Keratinocyte (primary cell): ENCODE measurements at regions not wholly inside any gene's neighbourhood (a gene's known extent, or its start where the extent isn't known, plus 50 kb on each side); places are given as distances from the start of the nearest gene placed in this dataset.

Experiments
- DNase-seq: peaks from one replicate; pipeline ENCODE4 v3.0.0-alpha.2; 2011; ENCODE audit warnings: low read depth, missing footprints, low spot score
- FAIRE-seq: peaks from 2 replicates; lab custom pipeline; 2011; peaks lifted over from hg19 to GRCh38; lab: Jason Lieb, UNC
- H2AFZ ChIP-seq: 2 replicates; pipeline ENCODE4 v1.6.0; 2012; ENCODE audit warnings: low read length, control low read depth, inconsistent platforms; ENCODE audit not compliant: control insufficient read depth
- H3K27ac ChIP-seq: 2 replicates; pipeline ENCODE4 v1.5.1; 2011; ENCODE audit warnings: low read length; ENCODE audit not compliant: control insufficient read depth, insufficient read depth
- H3K27me3 ChIP-seq: 3 replicates; pipeline ENCODE4 v1.6.0; 2011; ENCODE audit warnings: low read length; ENCODE audit not compliant: control insufficient read depth, insufficient read depth; ENCODE audit errors: extremely low read depth
- H3K36me3 ChIP-seq, 2 experiments: 2 replicates in 1 of 2; 3 replicates in 1 of 2; pipeline ENCODE4 v1.5.1; 2011; ENCODE audit warnings: low read length in 2 of 2, mild to moderate bottlenecking in 1 of 2; ENCODE audit not compliant: control insufficient read depth in 2 of 2, insufficient read depth in 2 of 2; ENCODE audit errors: extremely low read depth in 1 of 2
- H3K4me1 ChIP-seq: 3 replicates; pipeline ENCODE4 v1.5.1; 2011; ENCODE audit warnings: low read length; ENCODE audit not compliant: control insufficient read depth, insufficient read depth; ENCODE audit errors: extremely low read depth
- H3K4me2 ChIP-seq: 3 replicates; pipeline ENCODE4 v1.6.0; 2011; ENCODE audit warnings: low read depth, low read length; ENCODE audit not compliant: control insufficient read depth, insufficient read depth; ENCODE audit errors: extremely low read depth
- H3K4me3 ChIP-seq, 3 experiments: fragments of 200-600 bp in 1 of 3; sonication (generic) in 1 of 3; 2 replicates in 2 of 3; 3 replicates in 1 of 3; pipeline ENCODE4 v1.5.1; 2011 to 2016; ENCODE audit warnings: low read length in 3 of 3, mild to moderate bottlenecking in 3 of 3, control low read depth in 2 of 3, inconsistent platforms in 1 of 3, low read depth in 1 of 3, mixed read lengths in 1 of 3, mixed run types in 1 of 3, moderate library complexity in 1 of 3; ENCODE audit not compliant: control insufficient read depth in 2 of 3, insufficient read depth in 2 of 3; ENCODE audit errors: extremely low read depth in 1 of 3
- H3K79me2 ChIP-seq: 2 replicates; pipeline ENCODE4 v1.6.0; 2012; ENCODE audit warnings: low read length; ENCODE audit not compliant: control insufficient read depth, insufficient read depth
- H3K9ac ChIP-seq: 3 replicates; pipeline ENCODE4 v1.6.0; 2011; ENCODE audit warnings: low read length; ENCODE audit not compliant: control insufficient read depth, insufficient read depth; ENCODE audit errors: extremely low read depth
- H3K9me1 ChIP-seq: 3 replicates; pipeline ENCODE4 v1.6.0; 2011; ENCODE audit warnings: low read length; ENCODE audit not compliant: control insufficient read depth, insufficient read depth; ENCODE audit errors: extremely low read depth
- H3K9me3 ChIP-seq: 2 replicates; pipeline ENCODE4 v1.5.1; 2012; ENCODE audit warnings: low read depth, low read length; ENCODE audit not compliant: control insufficient read depth
- H4K20me1 ChIP-seq: 3 replicates; pipeline ENCODE4 v1.6.0; 2011; ENCODE audit warnings: low read length; ENCODE audit not compliant: control insufficient read depth, insufficient read depth; ENCODE audit errors: extremely low read depth
- EZH2 ChIP-seq: IDR thresholded peaks from one replicate; pipeline ENCODE4 v1.6.1; 2012; ENCODE audit warnings: inconsistent platforms, mild to moderate bottlenecking, low read length, moderate library complexity
- dilution Hi-C: fragments of 300-500 bp; cut with MboI; formaldehyde crosslinking; loops from one replicate; pipeline ENCODE4 v1.7.0; 2020; ENCODE audit warnings: low sequenced_read_pairs; ENCODE audit not compliant: extremely low pct_ligation_motif_present
- TF ChIP-seq, protein P1 (sequence below), 3 experiments: IDR thresholded peaks in 1 of 3; conservative IDR thresholded peaks in 1 of 3; optimal IDR thresholded peaks in 1 of 3; 2 replicates in 2 of 3; 3 replicates in 1 of 3; pipeline versions ENCODE3 to v1.5.1; 2011; ENCODE audit warnings: low read length in 3 of 3, mild to moderate bottlenecking in 3 of 3, moderate library complexity in 2 of 3, control low read depth in 1 of 3, inconsistent platforms in 1 of 3; ENCODE audit not compliant: insufficient read depth in 2 of 3; ENCODE audit errors: extremely low read depth in 1 of 3

DNA sequence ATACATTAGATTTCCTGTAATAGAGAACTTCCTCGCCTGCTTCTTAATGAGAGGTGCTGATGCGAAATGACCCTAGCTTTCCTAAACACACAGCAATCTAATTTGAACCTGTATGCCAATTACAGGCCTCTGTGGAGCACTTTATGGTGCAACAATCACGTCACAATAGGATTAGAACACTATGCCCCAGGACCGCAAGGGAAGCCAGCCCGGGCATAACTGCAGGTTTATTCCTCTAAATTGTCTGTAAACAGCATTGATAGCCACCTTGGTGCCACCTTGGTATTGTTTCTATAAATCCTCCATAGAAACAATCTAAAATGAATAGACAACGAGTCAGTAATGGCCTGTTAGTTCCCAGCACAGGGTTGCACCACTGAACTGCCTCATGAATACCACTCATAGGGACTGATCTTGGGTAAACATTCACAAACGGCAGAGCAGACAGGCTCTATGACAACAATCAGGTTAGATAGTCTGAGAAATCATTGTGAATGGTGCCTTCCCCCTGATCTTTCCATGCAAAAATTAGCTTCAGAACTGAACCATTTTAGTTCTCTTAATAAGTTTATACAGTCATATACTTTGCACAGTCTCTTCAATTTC, 182.5 kb upstream of the OBI1 start:
- Histone ChIP-seq H3K4me3 (no peak overlapping the region), H3K9me1 (no peaks in the 10 kb centered on the region), H3K27me3 (no peaks in the 10 kb centered on the region), H3K79me2 (no peaks in the 10 kb centered on the region), H4K20me1 (no peaks in the 10 kb centered on the region), H3K36me3 (no peaks in the 10 kb centered on the region), H3K4me1 (no peaks in the 10 kb centered on the region), H3K4me2 (no peak overlapping the region), H3K9me3 (no peaks in the 10 kb centered on the region), H3K27ac (no peak overlapping the region), H2AFZ (no peak overlapping the region), H3K9ac (no peak overlapping the region)
- no peak for FAIRE-seq
- dilution Hi-C loops, result no loop called here
- DNase-seq, result no peak
- TF ChIP-seq EZH2, result no peak

- Histone ChIP-seq H3K9ac (no peak overlapping the region), H3K4me1 (no peaks in the 10 kb centered on the region), H3K36me3 (no peaks in the 10 kb centered on the region), H2AFZ (no peak overlapping the region), H4K20me1 (no peaks in the 10 kb centered on the region), H3K79me2 (no peaks in the 10 kb centered on the region), H3K9me1 (no peaks in the 10 kb centered on the region), H3K27me3 (no peaks in the 10 kb centered on the region), H3K4me2 (no peak overlapping the region), H3K4me3 (no peak overlapping the region), H3K27ac (no peak overlapping the region), H3K9me3 (no peaks in the 10 kb centered on the region)
- dilution Hi-C loops, result no loop called here
- FAIRE-seq (no peak), DNase-seq (no peak)
- TF ChIP-seq, protein P1, sequence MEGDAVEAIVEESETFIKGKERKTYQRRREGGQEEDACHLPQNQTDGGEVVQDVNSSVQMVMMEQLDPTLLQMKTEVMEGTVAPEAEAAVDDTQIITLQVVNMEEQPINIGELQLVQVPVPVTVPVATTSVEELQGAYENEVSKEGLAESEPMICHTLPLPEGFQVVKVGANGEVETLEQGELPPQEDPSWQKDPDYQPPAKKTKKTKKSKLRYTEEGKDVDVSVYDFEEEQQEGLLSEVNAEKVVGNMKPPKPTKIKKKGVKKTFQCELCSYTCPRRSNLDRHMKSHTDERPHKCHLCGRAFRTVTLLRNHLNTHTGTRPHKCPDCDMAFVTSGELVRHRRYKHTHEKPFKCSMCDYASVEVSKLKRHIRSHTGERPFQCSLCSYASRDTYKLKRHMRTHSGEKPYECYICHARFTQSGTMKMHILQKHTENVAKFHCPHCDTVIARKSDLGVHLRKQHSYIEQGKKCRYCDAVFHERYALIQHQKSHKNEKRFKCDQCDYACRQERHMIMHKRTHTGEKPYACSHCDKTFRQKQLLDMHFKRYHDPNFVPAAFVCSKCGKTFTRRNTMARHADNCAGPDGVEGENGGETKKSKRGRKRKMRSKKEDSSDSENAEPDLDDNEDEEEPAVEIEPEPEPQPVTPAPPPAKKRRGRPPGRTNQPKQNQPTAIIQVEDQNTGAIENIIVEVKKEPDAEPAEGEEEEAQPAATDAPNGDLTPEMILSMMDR (optimal IDR thresholded peaks at IDR 0.05 in 1 of 3, IDR thresholded peaks at IDR 0.05 in 1 of 3, conservative IDR thresholded peaks at IDR 0.05 in 1 of 3; ENCODE audit: extremely low read depth in 1 of 3, insufficient read depth in 2 of 3, low read length in 3 of 3), result no peak
- TF ChIP-seq EZH2, result no peak
These were observed 177.4 kb upstream of the OBI1 start for GRCh38 chr13:78836238-78836784.

GRCh38 chr13:78832461-78832860, 173.5 kb upstream of the OBI1 start:
- FAIRE-seq (no peak), DNase-seq (no peak)
- H3K9ac ChIP-seq, result no peak overlapping the region
- no peak overlapping the region for H3K4me2 ChIP-seq
- no peaks in the 10 kb centered on the region for H3K79me2 ChIP-seq
- no peaks in the 10 kb centered on the region for H4K20me1 ChIP-seq
- H2AFZ ChIP-seq, result no peak overlapping the region
- H3K27me3 ChIP-seq, result no peaks in the 10 kb centered on the region
- H3K4me1 ChIP-seq, result no peaks in the 10 kb centered on the region
- H3K9me3 ChIP-seq, result no peaks in the 10 kb centered on the region
- H3K27ac ChIP-seq, result no peak overlapping the region
- TF ChIP-seq, protein P1 (optimal IDR thresholded peaks at IDR 0.05 in 1 of 3, IDR thresholded peaks at IDR 0.05 in 1 of 3, conservative IDR thresholded peaks at IDR 0.05 in 1 of 3; ENCODE audit: extremely low read depth in 1 of 3, insufficient read depth in 2 of 3, low read length in 3 of 3), result no peak
- no peak for TF ChIP-seq EZH2
- dilution Hi-C loops, result no loop called here
- no peak overlapping the region for H3K4me3 ChIP-seq
- no peaks in the 10 kb centered on the region for H3K9me1 ChIP-seq
- no peaks in the 10 kb centered on the region for H3K36me3 ChIP-seq
